ENCODE measurements at regions not wholly inside any gene's neighbourhood (a gene's known extent, or its start where the extent isn't known, plus 50 kb on each side); places are given as distances from the start of the nearest gene placed in this dataset.
"Not testable (repeated sequence)": the region's sequence is repeated elsewhere in the genome, so short reads cannot be mapped to it uniquely, and the experiment has no call there.

DNA sequence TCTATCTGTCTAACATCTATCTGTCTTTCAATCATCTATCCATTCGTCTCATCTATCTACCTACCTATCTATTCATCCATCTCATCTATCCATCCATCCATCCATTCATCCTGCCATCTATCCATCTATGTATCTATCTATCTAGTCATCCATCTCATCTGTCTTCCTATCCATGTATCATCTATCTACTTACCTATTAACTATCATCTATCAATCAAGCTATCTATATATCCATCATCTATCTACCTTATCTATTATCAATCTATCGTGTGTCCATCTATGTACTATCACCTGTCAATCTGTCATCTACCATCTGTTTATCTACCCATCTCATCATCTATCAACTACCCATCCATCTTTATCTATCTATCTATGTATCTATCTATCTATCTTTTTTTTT, 217.7 kb downstream of the CRLF2 start:
- Histone ChIP-seq H3K4me1 (peaks cover 0 to 4% (median 0%) of the 10 kb centered on the region in 4 donors), H3K27me3 (no peaks in the 10 kb centered on the region), H3K4me3 (no peak overlapping the region), H3K9me3 (peaks cover 0 to 15% (median 4%) of the 10 kb centered on the region in 4 donors), H3K27ac (no peak overlapping the region), H3K36me3 (no peaks in the 10 kb centered on the region)
- ATAC-seq (ENCODE audit: low FRiP score in 2 of 2) (no peak), DNase-seq (no peak)
- WGBS, 2 donors, result 91 to 94% methylated on average over 2 of the region's 2 CpGs
- TF ChIP-seq POLR2A (IDR thresholded peaks at IDR 0.05) (no peak), POLR2AphosphoS5 (IDR thresholded peaks at IDR 0.05) (no peak), EP300 (IDR thresholded peaks at IDR 0.05) (no peak)
- TF ChIP-seq, protein P1, sequence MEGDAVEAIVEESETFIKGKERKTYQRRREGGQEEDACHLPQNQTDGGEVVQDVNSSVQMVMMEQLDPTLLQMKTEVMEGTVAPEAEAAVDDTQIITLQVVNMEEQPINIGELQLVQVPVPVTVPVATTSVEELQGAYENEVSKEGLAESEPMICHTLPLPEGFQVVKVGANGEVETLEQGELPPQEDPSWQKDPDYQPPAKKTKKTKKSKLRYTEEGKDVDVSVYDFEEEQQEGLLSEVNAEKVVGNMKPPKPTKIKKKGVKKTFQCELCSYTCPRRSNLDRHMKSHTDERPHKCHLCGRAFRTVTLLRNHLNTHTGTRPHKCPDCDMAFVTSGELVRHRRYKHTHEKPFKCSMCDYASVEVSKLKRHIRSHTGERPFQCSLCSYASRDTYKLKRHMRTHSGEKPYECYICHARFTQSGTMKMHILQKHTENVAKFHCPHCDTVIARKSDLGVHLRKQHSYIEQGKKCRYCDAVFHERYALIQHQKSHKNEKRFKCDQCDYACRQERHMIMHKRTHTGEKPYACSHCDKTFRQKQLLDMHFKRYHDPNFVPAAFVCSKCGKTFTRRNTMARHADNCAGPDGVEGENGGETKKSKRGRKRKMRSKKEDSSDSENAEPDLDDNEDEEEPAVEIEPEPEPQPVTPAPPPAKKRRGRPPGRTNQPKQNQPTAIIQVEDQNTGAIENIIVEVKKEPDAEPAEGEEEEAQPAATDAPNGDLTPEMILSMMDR (IDR thresholded peaks at IDR 0.05), result no peak

DNA sequence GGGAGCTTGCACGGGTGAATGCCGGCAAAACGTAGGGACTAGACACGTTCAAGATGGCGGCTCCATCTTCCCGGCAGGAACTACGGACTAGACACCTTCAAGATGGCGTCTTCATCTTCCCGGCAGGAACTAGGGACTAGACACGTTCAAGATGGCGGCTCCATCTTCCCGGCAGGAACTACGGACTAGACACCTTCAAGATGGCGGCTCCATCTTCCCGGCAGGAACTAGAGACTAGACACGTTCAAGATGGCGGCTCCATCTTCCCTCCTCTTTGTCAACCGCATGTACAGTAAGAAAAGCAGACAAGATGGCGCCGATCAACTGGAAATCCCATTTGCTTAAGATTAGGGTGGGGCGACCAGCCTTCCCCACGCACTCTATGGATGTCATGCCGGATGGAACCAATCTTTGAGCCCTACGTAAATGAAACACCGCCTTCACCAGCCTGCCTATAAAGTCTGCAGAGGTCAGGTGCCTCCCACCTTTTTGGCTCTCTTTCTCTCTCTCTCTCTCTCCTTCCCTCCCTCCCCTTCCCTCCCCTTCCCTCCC, 222.4 kb downstream of the CRLF2 start:
- no peaks in the 10 kb centered on the region for H3K36me3 ChIP-seq
- peaks cover 0 to 10% (median 0%) of the 10 kb centered on the region in 4 donors for H3K4me1 ChIP-seq
- peaks cover 0 to 15% (median 4%) of the 10 kb centered on the region in 4 donors for H3K9me3 ChIP-seq
- H3K27ac ChIP-seq, result peak overlapping the region in 1 of 4 donors; percentile 52
- DNase-seq (peak in 1 of 2 donors; percentile 92), ATAC-seq (ENCODE audit: low FRiP score in 2 of 2) (peak; percentile 50 to 96)
- peak overlapping the region in 1 of 4 donors; percentile 28 for H3K4me3 ChIP-seq
- TF ChIP-seq, protein P1 (IDR thresholded peaks at IDR 0.05), result no peak
- no peak for TF ChIP-seq POLR2A (IDR thresholded peaks at IDR 0.05)
- peak; percentile 40 to 53 for TF ChIP-seq POLR2AphosphoS5 (IDR thresholded peaks at IDR 0.05)
- no peak for TF ChIP-seq EP300 (IDR thresholded peaks at IDR 0.05)
- 4 to 81% methylated on average over 21 to 25 of the region's 25 CpGs for WGBS, 2 donors
- no peaks in the 10 kb centered on the region for H3K27me3 ChIP-seq

DNA sequence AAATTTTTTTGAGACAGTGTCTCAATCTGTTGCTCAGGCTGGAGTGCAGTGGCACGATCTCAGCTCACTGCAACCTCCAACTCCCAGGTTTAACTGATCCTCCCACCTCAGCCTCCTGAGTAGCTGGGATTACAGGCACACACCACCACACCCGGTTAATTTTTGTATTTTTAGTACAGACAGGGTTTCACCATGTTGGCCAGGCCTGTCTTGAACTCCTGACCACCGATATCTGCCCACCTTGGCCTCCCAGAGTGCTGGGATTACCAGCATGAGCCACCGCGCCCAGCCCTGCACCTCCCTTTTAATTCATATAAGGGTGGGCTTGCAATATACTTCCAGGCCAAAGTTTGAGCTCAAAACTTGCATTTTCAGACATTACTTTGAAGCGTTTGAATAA, 223.9 kb downstream of the CRLF2 start:
- H3K4me3 ChIP-seq; H3K36me3 ChIP-seq; DNase-seq; H3K27me3 ChIP-seq; H3K27ac ChIP-seq; ATAC-seq (ENCODE audit: low FRiP score in 2 of 2): not testable (repeated sequence)
- WGBS, 2 donors, result 85 to 95% methylated on average over 6 of the region's 6 CpGs
- H3K9me3 ChIP-seq, result peaks cover 0 to 14% (median 3%) of the 10 kb centered on the region in 4 donors
- peaks cover 0 to 10% (median 0%) of the 10 kb centered on the region in 4 donors for H3K4me1 ChIP-seq

DNA sequence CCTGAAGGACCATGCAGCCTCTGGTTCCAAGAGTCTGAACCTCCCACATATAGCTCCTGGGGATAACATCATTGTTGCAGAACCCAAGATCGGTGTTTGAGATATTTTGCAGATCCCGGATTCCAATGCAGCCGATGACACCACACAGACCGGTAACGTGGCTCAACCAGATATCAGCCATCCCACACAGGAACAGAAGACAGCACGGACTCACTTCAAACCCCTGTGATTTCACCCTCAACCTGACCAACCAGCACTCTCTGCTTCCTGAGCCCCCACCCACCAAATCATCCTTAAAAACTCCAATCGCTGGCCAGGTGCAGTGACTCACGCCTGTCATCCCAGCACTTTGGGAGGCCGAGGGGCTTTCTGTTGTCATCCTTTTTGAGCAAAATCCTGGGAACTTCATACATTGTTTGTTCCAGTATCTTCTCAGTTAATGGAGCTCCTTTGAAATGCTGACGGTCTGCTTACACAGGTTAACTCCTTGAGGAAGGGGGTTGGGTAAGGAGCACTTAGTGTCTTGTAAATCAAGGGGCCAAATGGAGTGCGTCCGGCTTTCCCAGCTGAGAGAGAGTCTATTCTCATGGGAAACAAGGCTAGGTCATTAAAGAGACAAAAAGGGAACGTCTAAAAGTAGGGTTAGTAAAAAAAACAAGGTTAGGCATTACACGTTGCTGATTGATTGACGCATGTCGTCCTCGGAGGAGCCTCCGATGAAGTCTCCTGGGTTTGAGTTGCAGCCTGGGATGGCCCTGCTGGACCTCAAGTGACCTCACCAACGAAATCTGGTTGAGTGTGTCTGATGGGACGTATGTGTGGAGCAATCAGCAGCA, 230.4 kb downstream of the CRLF2 start:
- Histone ChIP-seq H3K27me3 (no peaks in the 10 kb centered on the region), H3K4me3 (no peak overlapping the region), H3K4me1 (no peaks in the 10 kb centered on the region), H3K27ac (no peak overlapping the region), H3K36me3 (no peaks in the 10 kb centered on the region), H3K9me3 (peaks cover 0 to 5% (median 0%) of the 10 kb centered on the region in 4 donors)
- no peak for TF ChIP-seq EP300 (IDR thresholded peaks at IDR 0.05)
- TF ChIP-seq POLR2A (IDR thresholded peaks at IDR 0.05), result no peak
- TF ChIP-seq POLR2AphosphoS5 (IDR thresholded peaks at IDR 0.05), result no peak
- TF ChIP-seq, protein P1 (IDR thresholded peaks at IDR 0.05), result no peak
- 17% methylated on average over 15 to 20 of the region's 20 CpGs for WGBS, 2 donors
- ATAC-seq (ENCODE audit: low FRiP score in 2 of 2), result peak in 1 of 2 donors; percentile 75
- DNase-seq, result no peak

DNA sequence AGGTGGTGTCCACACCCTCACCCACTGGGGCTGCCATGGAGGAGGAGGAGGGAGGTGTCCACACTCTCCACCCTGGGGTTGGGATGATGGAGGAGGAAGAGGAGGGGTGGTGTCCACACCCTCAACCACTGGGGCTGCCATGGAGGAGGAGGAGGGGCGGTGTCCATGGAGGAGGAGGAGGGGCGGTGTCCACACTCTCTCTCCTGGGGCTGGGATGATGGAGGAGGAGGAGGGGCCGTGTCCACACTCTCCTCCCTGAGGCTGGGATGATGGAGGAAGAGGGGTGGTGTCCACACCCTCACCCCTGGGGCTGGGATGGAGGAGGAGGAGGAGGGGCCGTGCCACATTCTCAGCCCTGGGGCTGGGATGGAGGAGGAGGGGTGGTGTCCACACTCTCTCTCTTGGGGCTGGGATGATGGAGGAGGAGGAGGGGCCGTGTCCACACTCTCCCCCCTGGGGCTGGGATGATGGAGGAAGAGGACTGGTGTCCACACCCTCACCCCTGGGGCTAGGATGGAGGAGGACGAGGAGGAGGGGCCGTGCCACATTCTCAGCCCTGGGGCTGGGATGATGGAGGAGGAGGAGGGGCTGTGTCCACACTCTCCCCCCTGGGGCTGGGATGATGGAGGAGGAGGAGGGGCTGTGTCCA, 231.7 kb downstream of the CRLF2 start:
- Histone ChIP-seq H3K4me1 (no peaks in the 10 kb centered on the region), H3K9me3 (peaks cover 0 to 15% (median 2%) of the 10 kb centered on the region in 4 donors), H3K36me3 (no peaks in the 10 kb centered on the region), H3K27me3 (no peaks in the 10 kb centered on the region), H3K27ac (no peak overlapping the region), H3K4me3 (no peak overlapping the region)
- ATAC-seq (ENCODE audit: low FRiP score in 2 of 2), result peak in 1 of 2 donors; percentile 19
- no peak for DNase-seq
- TF ChIP-seq, protein P1 (IDR thresholded peaks at IDR 0.05), result no peak
- no peak for TF ChIP-seq POLR2A (IDR thresholded peaks at IDR 0.05)
- no peak for TF ChIP-seq POLR2AphosphoS5 (IDR thresholded peaks at IDR 0.05)
- no peak for TF ChIP-seq EP300 (IDR thresholded peaks at IDR 0.05)
- WGBS, 2 donors, result 44 to 59% methylated on average over 6 of the region's 7 CpGs

DNA sequence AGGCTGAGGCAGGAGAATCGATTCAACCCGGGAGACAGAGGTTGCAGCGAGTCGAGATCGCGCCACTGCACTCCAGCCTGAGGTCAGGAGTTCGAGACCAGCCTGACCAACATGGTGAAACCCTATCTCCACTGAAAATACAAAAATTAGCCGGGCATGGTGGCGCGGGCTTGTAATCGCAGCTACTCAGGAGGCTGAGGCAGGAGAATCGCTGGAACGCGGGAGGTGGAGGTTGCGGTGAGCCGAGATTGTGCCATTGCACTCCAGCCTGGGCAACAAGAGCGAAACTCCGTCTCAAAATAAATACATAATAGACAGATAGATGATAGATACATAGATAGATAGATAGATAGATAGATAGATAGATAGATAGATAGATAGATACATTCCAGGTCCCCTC, 233.3 kb downstream of the CRLF2 start:
- not testable (repeated sequence) for DNase-seq; H3K4me1 ChIP-seq; H3K27ac ChIP-seq; H3K27me3 ChIP-seq; H3K36me3 ChIP-seq; H3K4me3 ChIP-seq; ATAC-seq (ENCODE audit: low FRiP score in 2 of 2)
- peaks cover 0 to 15% (median 2%) of the 10 kb centered on the region in 4 donors for H3K9me3 ChIP-seq
- WGBS, 2 donors, result 92 to 98% methylated on average over 18 of the region's 18 CpGs

All from upper lobe of left lung (tissue), 6 donors.